Prostate gland (tissue), 2 donors: ENCODE measurements at regions not wholly inside any gene's neighbourhood (a gene's known extent, or its start where the extent isn't known, plus 50 kb on each side); places are given as distances from the start of the nearest gene placed in this dataset.

Source experiments
- CTCF ChIP-seq, 4 experiments: fragments of 200-600 bp in 2 of 4; fragments of 450-650 bp in 2 of 4; sonication (generic) in 2 of 4; IDR thresholded peaks; 1 replicate in 3 of 4; 2 replicates in 1 of 4; pipeline ENCODE4 v1.5.1; 2016 to 2019; ENCODE audit warnings: antibody characterized with exemption in 4 of 4, mild to moderate bottlenecking in 2 of 4, moderate library complexity in 2 of 4
- POLR2A ChIP-seq: fragments of 450-650 bp; IDR thresholded peaks from one replicate; pipeline ENCODE4 v1.6.1; 2016; ENCODE audit warnings: antibody characterized with exemption, mild to moderate bottlenecking

- TF ChIP-seq POLR2A (no peak), CTCF (IDR thresholded peaks at IDR 0.05) (no peak)
Observed at GRCh38 chr1:115184951-115185331, 95.6 kb upstream of the TSPAN2 start.
